ENCODE measurements at regions not wholly inside any gene's neighbourhood (a gene's known extent, or its start where the extent isn't known, plus 50 kb on each side); places are given as distances from the start of the nearest gene placed in this dataset.

GRCh38 chr2:103233691-103234090 lies 471.9 kb downstream of the TMEM182 start:
- Histone ChIP-seq H3K9me3 (peaks cover 0 to 2% of the 10 kb centered on the region in 2 donors), H3K4me1 (no peaks in the 10 kb centered on the region), H3K27ac (no peak overlapping the region), H3K27me3 (no peaks in the 10 kb centered on the region), H3K4me3 (no peak overlapping the region), H3K36me3 (no peaks in the 10 kb centered on the region)
- DNase-seq = no peak
- ATAC-seq = no peak
- TF ChIP-seq CTCF (IDR thresholded peaks at IDR 0.05) = no peak
- intact Hi-C loops (cut with DNase I) = no loop called here

GRCh38 chr2:103235283-103235682 lies 473.5 kb downstream of the TMEM182 start:
- TF ChIP-seq CTCF (IDR thresholded peaks at IDR 0.05) = no peak
- DNase-seq (no peak), ATAC-seq (no peak)
- H3K4me1 ChIP-seq = no peaks in the 10 kb centered on the region
- no peak overlapping the region for H3K4me3 ChIP-seq
- H3K27me3 ChIP-seq = no peaks in the 10 kb centered on the region
- no peaks in the 10 kb centered on the region for H3K36me3 ChIP-seq
- H3K9me3 ChIP-seq = peaks cover 0 to 3% of the 10 kb centered on the region in 2 donors
- intact Hi-C loops (cut with DNase I) = no loop called here
- no peak overlapping the region for H3K27ac ChIP-seq

- H3K27ac ChIP-seq = no peak overlapping the region
- H3K4me1 ChIP-seq = no peaks in the 10 kb centered on the region
- intact Hi-C loops (cut with DNase I) = no loop called here
- no peaks in the 10 kb centered on the region for H3K27me3 ChIP-seq
- no peaks in the 10 kb centered on the region for H3K36me3 ChIP-seq
- H3K4me3 ChIP-seq = no peak overlapping the region
- no peak for TF ChIP-seq CTCF (IDR thresholded peaks at IDR 0.05)
- no peak for DNase-seq
- H3K9me3 ChIP-seq = peaks cover 0 to 8% of the 10 kb centered on the region in 2 donors
- ATAC-seq = no peak
Measured at GRCh38 chr2:103249462-103249861, 487.6 kb downstream of the TMEM182 start.

GRCh38 chr2:103252781-103253180 lies 490.9 kb downstream of the TMEM182 start:
- no peak for TF ChIP-seq CTCF (IDR thresholded peaks at IDR 0.05)
- Histone ChIP-seq H3K27me3 (no peaks in the 10 kb centered on the region), H3K4me1 (no peaks in the 10 kb centered on the region), H3K9me3 (peaks cover 0 to 8% of the 10 kb centered on the region in 2 donors), H3K36me3 (no peaks in the 10 kb centered on the region), H3K27ac (no peak overlapping the region), H3K4me3 (no peak overlapping the region)
- no peak for DNase-seq
- intact Hi-C loops (cut with DNase I) = no loop called here
- ATAC-seq = no peak

- ATAC-seq (no peak), DNase-seq (no peak)
- no peaks in the 10 kb centered on the region for H3K27me3 ChIP-seq
- no peak for TF ChIP-seq CTCF (IDR thresholded peaks at IDR 0.05)
- H3K36me3 ChIP-seq = no peaks in the 10 kb centered on the region
- H3K27ac ChIP-seq = no peak overlapping the region
- intact Hi-C loops (cut with DNase I) = no loop called here
- H3K4me1 ChIP-seq = no peaks in the 10 kb centered on the region
- no peak overlapping the region for H3K4me3 ChIP-seq
- peaks cover 0 to 2% of the 10 kb centered on the region in 2 donors for H3K9me3 ChIP-seq
Measured at GRCh38 chr2:103254611-103255010, 492.8 kb downstream of the TMEM182 start.

Data from left lung (tissue), 4 donors.